ENCODE measurements at regions not wholly inside any gene's neighbourhood (a gene's known extent, or its start where the extent isn't known, plus 50 kb on each side); places are given as distances from the start of the nearest gene placed in this dataset.

- TF ChIP-seq CTCF (IDR thresholded peaks at IDR 0.05) (no peak), POLR2A (IDR thresholded peaks at IDR 0.05) (no peak)
Observed at GRCh38 chr6:82525775-82526495, 162.3 kb downstream of the TPBG start.
